ENCODE measurements at regions not wholly inside any gene's neighbourhood (a gene's known extent, or its start where the extent isn't known, plus 50 kb on each side); places are given as distances from the start of the nearest gene placed in this dataset.
"Not testable (repeated sequence)": the region's sequence is repeated elsewhere in the genome, so short reads cannot be mapped to it uniquely, and the experiment has no call there.

- DNase-seq, result no peak
These were observed 98.1 kb downstream of the CCDC71L start for GRCh38 chr7:106562711-106563366.

DNA sequence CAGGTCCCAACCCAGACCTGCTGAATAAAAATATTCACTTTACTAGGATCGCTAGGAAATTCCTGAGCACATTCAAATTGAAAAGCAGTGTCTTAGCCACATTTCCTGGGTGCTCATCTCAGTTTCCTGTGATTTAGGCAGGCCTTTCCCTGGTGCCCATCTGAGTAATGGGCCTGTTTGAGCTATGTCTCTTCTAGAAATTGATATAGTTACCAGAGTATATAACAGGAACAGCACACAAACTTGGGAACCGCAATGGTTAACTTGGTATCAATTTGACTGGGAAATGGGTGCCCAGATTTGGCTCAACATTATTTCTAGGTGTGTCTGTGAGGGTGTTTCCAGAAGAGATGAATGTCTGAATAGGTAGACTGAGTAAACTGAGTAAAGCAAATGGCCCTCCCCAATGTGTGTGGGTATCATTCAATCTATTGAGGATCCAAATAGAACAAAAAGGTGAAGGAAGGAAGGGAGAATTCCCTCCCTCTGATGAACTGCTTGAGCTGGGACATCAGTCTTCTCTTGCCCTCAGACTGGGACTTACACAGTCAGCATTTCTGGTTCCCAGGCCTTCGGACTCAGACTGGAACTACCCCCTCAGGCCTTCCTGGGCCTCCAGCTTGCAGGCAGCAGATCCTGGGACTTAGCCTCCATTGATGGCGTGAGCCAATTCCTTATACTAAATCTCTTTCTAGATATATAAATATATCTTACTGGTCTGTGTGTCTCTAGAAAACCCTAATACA, 99.1 kb downstream of the CCDC71L start:
- no peak for DNase-seq

DNA sequence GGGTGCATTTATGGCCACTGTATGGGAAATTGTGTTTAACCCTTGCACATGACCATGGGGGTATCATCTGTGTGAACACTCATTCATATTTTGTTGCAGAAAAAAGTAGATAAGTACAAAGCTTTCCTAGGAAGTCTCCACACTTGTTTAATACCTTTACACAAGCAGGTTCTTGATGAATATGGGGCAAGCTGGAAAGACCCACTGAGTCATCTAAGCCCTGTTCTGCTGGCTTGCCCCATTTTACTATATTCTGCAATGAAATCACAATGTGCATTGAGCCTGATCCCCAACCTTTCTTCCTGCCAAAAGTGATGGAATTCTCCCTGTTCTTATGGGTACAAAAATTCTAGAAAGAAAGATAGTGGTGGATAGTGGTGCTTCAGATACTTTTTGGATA, 99.8 kb downstream of the CCDC71L start:
- no peak for DNase-seq

GRCh38 chr7:106560482-106560881, 100.5 kb downstream of the CCDC71L start:
- DNase-seq, result no peak

- DNase-seq, result not testable (repeated sequence)
These were observed 104.7 kb downstream of the CCDC71L start for GRCh38 chr7:106556244-106556643.

DNA sequence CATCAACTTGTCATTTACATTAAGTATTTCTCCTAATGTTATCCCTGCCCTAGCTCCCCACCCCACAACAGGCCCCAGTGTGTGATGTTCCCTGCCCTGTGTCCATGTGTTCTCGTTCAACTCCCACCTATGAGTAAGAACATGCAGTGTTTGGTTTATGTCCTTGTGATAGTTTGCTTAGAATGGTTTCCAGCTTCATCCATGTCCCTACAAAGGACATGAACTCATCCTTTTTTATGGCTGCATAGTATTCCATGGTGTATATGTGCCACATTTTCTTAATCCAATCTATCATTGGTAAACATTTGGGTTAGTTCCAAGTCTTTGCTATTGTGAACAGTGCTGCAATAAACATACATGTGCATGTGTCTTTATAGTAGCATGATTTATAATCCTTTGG, 106.3 kb downstream of the CCDC71L start:
- DNase-seq, result not testable (repeated sequence)

DNA sequence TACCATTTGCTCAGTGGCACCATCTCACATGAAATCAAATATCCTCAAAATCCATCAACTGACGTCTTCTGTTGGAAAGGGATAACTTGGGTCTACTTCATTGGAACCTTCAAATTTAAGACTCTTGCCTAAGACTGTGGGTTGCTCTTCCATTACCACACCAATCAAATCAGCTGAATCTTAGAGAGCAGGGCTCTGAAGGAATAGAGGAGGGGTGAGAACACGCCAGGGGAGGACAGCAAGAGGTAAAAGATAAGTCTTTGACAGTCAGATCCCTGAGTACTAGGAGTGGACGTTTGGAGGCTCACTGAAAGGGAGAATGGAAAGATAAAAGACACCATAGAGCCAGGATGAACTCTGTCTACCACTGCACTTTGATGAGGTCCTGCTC, 107.5 kb downstream of the CCDC71L start:
- no peak for DNase-seq

DNA sequence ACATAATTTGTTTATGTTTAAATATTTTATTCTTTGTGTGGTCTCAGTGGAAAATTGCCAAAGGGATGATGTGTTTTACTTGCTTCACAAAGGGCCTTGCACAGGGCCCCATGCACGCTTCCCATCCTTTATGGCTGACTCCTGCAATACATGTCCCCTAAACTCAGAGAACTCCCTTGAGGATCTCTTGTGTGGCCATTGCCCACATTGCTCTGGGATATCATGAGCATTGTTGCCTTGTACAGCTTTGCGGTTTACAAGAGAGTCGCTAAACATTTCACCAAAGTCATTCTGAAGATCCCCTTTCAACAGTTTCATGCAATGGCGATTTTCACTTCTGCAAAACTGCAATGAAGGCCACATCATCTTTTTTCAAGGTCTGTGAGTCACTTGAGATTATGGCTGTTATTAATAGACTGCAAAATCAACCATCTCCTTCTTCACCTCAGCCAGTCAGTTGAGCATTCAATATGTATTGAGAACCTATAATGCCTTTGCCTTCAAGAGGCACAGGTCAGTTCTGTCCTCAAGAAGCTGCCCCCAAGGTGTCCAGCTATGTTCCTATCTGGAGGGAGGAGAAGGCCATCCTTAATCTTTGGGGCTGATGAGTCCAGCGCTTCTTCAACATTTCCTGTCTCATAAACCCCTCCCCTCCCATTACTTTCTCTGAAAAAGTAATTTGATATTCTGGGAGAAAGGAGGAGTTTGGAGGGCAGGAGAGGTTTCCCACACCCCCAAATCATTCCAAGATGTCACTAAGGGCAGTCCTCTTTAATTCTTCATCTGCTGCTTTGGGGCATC, 108.1 kb downstream of the CCDC71L start:
- DNase-seq, result no peak

GRCh38 chr7:106551936-106552335, 109.0 kb downstream of the CCDC71L start:
- no peak for DNase-seq

DNA sequence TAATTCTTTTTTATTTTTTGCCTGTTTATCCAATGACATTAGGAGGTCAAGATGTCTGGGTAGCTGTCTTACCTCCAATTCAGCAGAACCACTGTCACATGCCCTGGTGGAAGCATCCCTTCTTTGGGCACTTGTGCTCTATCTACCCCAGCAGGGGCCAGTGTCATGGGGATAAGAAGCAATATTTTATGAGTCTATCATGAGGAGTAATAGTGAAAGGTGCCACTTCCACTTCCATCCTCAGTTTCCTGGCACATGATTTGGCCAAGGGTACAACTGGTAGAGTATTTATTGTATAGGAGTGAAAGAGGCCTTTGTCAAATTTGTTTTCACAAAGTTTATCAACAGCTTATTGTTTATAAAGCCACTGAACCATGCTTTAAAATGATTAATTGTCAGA, 112.5 kb downstream of the CCDC71L start:
- DNase-seq, result no peak

- no peak for DNase-seq
These were observed 115.7 kb downstream of the CCDC71L start for GRCh38 chr7:106545275-106545674.

GRCh38 chr7:106543221-106543757, 117.7 kb downstream of the CCDC71L start:
- DNase-seq, result no peak

- peak; percentile 38 to 40 for DNase-seq
These were observed 118.3 kb downstream of the CCDC71L start for GRCh38 chr7:106542550-106543220.

GRCh38 chr7:106538638-106539037, 122.3 kb downstream of the CCDC71L start:
- DNase-seq, result no peak

GRCh38 chr7:106537119-106537518, 123.8 kb downstream of the CCDC71L start:
- DNase-seq, result no peak

DNA sequence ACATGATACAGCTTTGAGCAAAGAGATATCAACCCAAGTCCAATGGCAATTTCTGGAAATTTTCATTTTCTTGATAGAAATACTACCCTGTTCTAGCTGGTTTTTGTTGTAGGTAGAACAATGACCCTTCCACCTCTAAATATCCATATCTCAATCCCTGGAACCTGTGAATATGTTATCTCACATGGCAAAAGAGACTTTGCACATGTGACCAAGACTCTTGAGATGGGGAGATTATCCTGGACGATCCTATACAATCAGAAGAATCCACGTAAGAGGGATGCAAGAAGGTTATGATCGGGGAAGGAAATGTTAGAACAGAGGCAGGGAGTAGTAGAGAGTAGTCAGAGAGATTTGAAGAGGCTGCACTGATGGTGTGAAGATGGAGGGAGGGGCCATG, 124.9 kb downstream of the CCDC71L start:
- DNase-seq, result no peak

DNA sequence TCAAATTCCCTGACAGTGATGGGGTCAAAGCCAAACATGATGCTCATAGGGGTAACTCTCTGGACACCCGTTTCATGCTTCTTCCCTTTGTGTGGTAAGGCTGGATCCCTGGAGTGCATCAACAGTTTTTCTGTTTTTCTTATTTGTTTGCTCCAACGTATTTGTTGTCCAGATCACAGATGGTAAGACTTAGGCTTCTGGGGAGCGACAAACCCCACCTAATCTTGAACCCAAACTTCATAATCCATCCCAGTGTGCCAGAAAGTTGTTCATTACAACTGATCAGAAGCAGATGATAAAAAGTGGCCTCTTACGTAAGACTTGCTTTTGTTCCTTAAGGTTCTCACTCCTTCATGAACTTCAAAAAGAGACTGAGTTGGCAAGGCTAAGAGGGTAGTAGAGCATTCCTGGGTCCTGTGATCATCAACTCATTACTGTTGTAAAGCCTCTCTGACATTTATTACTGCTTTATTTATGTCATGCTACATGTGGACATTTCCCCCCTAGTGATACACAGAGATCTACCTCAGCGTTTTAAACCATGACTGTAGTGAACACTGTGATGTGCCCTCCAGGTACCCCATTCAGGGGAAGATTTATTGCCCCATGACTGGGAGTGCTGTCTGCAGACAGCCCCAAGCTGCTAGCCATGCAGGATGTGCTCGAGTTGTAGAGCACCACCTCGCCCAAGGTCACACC, 125.6 kb downstream of the CCDC71L start:
- no peak for DNase-seq

GRCh38 chr7:106534271-106534846, 126.6 kb downstream of the CCDC71L start:
- DNase-seq, result no peak

- DNase-seq, result not testable (repeated sequence)
These were observed 130.8 kb downstream of the CCDC71L start for GRCh38 chr7:106530183-106530582.

DNA sequence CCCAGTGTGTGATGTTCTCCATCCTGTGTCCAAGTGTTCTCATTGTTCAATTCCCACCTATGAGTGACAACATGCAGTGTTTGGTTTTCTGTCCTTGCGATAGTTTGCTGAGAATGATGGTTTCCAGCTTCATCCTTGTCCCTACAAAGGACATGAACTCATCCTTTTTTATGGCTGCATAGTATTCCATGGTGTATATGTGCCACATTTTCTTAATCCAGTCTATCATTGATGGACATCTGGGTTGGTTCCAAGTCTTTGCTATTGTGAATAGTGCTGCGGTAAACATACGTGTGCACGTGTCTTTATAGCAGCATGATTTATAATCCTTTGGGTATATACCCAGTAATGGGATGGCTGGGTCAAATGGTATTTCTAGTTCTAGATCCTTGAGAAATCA, 134.3 kb downstream of the CCDC71L start:
- DNase-seq, result not testable (repeated sequence)

DNA sequence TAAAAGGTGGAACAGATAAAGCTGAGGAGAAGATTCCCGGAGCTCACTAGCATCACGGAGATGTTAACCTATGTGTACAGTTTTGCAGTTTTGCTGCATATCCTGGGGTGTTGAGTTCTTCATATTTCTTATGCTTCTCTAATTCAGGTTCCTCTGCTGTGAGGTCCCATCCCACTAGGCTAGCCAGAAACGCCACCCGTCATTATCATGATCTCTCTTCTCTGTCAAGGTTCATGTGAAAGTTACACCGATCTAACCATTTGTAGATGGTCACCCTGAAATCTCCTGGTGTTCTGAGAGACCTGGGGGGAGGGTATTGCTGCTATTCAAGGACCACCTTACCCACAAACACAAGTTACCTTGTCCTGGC, 136.3 kb downstream of the CCDC71L start:
- no peak for DNase-seq

- DNase-seq, result no peak
These were observed 137.5 kb downstream of the CCDC71L start for GRCh38 chr7:106523482-106523881.
